ENCODE measurements at regions not wholly inside any gene's neighbourhood (a gene's known extent, or its start where the extent isn't known, plus 50 kb on each side); places are given as distances from the start of the nearest gene placed in this dataset.

DNA sequence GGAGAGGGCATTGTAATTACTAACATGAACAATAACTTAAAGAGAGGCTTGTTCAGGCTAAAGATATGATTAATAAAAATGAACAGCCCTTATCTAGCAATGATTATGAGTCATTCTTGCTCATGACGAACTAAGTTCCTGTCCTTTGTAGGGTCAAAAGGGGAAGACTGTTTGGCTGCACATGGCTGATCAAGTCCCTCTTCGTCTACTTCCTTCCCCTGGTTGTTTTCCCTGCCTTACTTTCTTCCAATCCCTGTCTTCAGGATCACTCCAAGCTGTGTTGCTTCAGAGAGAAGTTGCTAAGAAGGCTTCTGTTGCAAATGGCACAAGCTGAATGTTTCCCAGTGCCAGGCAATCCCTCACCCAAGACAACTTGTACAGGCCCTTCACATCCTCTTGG lies 115.0 kb upstream of the HS3ST1 start:
- H3K9me3 Mint-ChIP-seq: peaks cover 0 to 7% (median 0%) of the 10 kb centered on the region in 7 donors
- Histone ChIP-seq H3K79me2 (ENCODE audit: insufficient read depth, low read length) (no peaks in the 10 kb centered on the region), H3K4me1 (ENCODE audit: control insufficient read depth in 1 of 2, insufficient read depth in 2 of 2, low read length in 2 of 2) (peaks cover 8 to 10% of the 10 kb centered on the region in 2 donors), H3K27me3 (ENCODE audit: control insufficient read depth in 2 of 2, insufficient read depth in 2 of 2, low read length in 2 of 2) (no peaks in the 10 kb centered on the region), H4K20me1 (ENCODE audit: insufficient read depth, low read length) (no peaks in the 10 kb centered on the region), H2AFZ (ENCODE audit: insufficient read depth, low read depth, low read length, poor library complexity, severe bottlenecking) (peak overlapping the region; percentile 42), H3K9ac (ENCODE audit: insufficient read depth, low read length, poor library complexity, severe bottlenecking) (no peak overlapping the region), H3K9me3 (replicated peaks in 1 of 2; ENCODE audit: control insufficient read depth in 1 of 2, insufficient read depth in 1 of 2, low read length in 2 of 2) (no peaks in the 10 kb centered on the region), H3K4me3 (replicated peaks in 1 of 3; ENCODE audit: low read depth in 2 of 3, low read length in 3 of 3) (no peak overlapping the region), H3K4me2 (replicated peaks; ENCODE audit: extremely low read depth, low read length, poor library complexity, severe bottlenecking) (no peak overlapping the region), H3K27ac (ENCODE audit: low read depth in 1 of 2, low read length in 2 of 2) (no peak overlapping the region), H3K36me3 (replicated peaks in 1 of 2; ENCODE audit: control insufficient read depth in 1 of 2, insufficient read depth in 2 of 2, low read length in 2 of 2) (no peaks in the 10 kb centered on the region)
- H3K36me3 Mint-ChIP-seq: no peaks in the 10 kb centered on the region
- peaks cover 12% of the 10 kb centered on the region for H3K4me1 Mint-ChIP-seq
- DNase-seq: peak; percentile 53 to 83 (median 73)
- TF ChIP-seq CTCF (IDR thresholded peaks at IDR 0.05): no peak
- no peak overlapping the region for H3K4me3 Mint-ChIP-seq
- no peaks in the 10 kb centered on the region for H3K27me3 Mint-ChIP-seq (ENCODE audit: low read depth in 3 of 3)
- 0% methylated on average over 1 of the region's 2 CpGs for WGBS (ENCODE audit: insufficient coverage)
- intact Hi-C loops (cut with micrococcal nuclease): no loop called here
- H3K27ac Mint-ChIP-seq: peak overlapping the region in 3 of 7 donors; percentile 14 to 76 (median 67)

DNA sequence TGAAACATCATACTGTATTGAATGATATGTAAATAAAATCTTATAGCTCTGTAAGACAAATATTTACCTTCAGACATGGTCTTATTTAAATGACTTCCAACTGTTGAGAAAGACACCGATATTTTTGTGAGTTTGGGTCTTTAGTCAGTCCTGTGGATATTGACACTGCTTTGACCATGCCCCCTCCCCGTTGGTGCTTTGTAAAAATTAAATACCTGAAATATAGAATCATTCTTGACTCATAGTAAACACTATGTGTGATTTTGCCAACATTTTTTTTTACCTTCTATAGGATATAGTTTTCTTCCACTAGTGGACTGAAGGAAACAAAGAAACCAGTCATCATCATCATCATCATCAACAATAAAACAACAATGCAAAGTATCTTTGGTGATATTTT lies 114.3 kb upstream of the HS3ST1 start:
- DNase-seq: no peak
- Histone ChIP-seq H3K9me3 (replicated peaks in 1 of 2; ENCODE audit: control insufficient read depth in 1 of 2, insufficient read depth in 1 of 2, low read length in 2 of 2) (no peaks in the 10 kb centered on the region), H2AFZ (ENCODE audit: insufficient read depth, low read depth, low read length, poor library complexity, severe bottlenecking) (no peak overlapping the region), H3K9ac (ENCODE audit: insufficient read depth, low read length, poor library complexity, severe bottlenecking) (no peak overlapping the region), H3K4me1 (ENCODE audit: control insufficient read depth in 1 of 2, insufficient read depth in 2 of 2, low read length in 2 of 2) (peaks cover 8 to 10% of the 10 kb centered on the region in 2 donors), H3K27ac (ENCODE audit: low read depth in 1 of 2, low read length in 2 of 2) (no peak overlapping the region), H3K4me2 (replicated peaks; ENCODE audit: extremely low read depth, low read length, poor library complexity, severe bottlenecking) (no peak overlapping the region), H4K20me1 (ENCODE audit: insufficient read depth, low read length) (no peaks in the 10 kb centered on the region), H3K4me3 (replicated peaks in 1 of 3; ENCODE audit: low read depth in 2 of 3, low read length in 3 of 3) (no peak overlapping the region), H3K27me3 (ENCODE audit: control insufficient read depth in 2 of 2, insufficient read depth in 2 of 2, low read length in 2 of 2) (no peaks in the 10 kb centered on the region), H3K36me3 (replicated peaks in 1 of 2; ENCODE audit: control insufficient read depth in 1 of 2, insufficient read depth in 2 of 2, low read length in 2 of 2) (no peaks in the 10 kb centered on the region), H3K79me2 (ENCODE audit: insufficient read depth, low read length) (no peaks in the 10 kb centered on the region)
- H3K4me3 Mint-ChIP-seq: no peak overlapping the region
- peak overlapping the region in 1 of 7 donors; percentile 37 for H3K27ac Mint-ChIP-seq
- no peaks in the 10 kb centered on the region for H3K27me3 Mint-ChIP-seq (ENCODE audit: low read depth in 3 of 3)
- 100% methylated on average over 1 of the region's 2 CpGs for WGBS (ENCODE audit: insufficient coverage)
- no peaks in the 10 kb centered on the region for H3K36me3 Mint-ChIP-seq
- no peak for TF ChIP-seq CTCF (IDR thresholded peaks at IDR 0.05)
- H3K4me1 Mint-ChIP-seq: peaks cover 10% of the 10 kb centered on the region
- H3K9me3 Mint-ChIP-seq: peaks cover 0 to 7% (median 0%) of the 10 kb centered on the region in 7 donors
- intact Hi-C loops (cut with micrococcal nuclease): no loop called here
